Activated T-cell treated with anti-CD3 and anti-CD28 coated beads, Interleukin-2, amount 50 U/mL, for 24 hours (primary cell): ENCODE measurements at regions not wholly inside any gene's neighbourhood (a gene's known extent, or its start where the extent isn't known, plus 50 kb on each side); places are given as distances from the start of the nearest gene placed in this dataset.

Experiments
- DNase-seq: peaks from one replicate; pipeline ENCODE4 v3.0.0-alpha.2; 2020
- H3K27ac Mint-ChIP-seq: 2 replicates; pipeline ENCODE4 v1.8.0; 2020; ENCODE audit warnings: mild to moderate bottlenecking, mixed read lengths
- H3K27me3 Mint-ChIP-seq: 2 replicates; pipeline ENCODE4 v1.8.0; 2020; ENCODE audit warnings: mixed read lengths
- H3K36me3 Mint-ChIP-seq: 2 replicates; pipeline ENCODE4 v1.8.0; 2020; ENCODE audit warnings: low read depth, mixed read lengths
- H3K4me1 Mint-ChIP-seq: 2 replicates; pipeline ENCODE4 v1.8.0; 2020; ENCODE audit warnings: low read depth, mixed read lengths
- H3K4me3 Mint-ChIP-seq: 2 replicates; pipeline ENCODE4 v1.8.0; 2020; ENCODE audit warnings: mild to moderate bottlenecking, moderate library complexity, mixed read lengths
- H3K9me3 Mint-ChIP-seq: 2 replicates; pipeline ENCODE4 v1.8.0; 2020; ENCODE audit warnings: mixed read lengths

DNA sequence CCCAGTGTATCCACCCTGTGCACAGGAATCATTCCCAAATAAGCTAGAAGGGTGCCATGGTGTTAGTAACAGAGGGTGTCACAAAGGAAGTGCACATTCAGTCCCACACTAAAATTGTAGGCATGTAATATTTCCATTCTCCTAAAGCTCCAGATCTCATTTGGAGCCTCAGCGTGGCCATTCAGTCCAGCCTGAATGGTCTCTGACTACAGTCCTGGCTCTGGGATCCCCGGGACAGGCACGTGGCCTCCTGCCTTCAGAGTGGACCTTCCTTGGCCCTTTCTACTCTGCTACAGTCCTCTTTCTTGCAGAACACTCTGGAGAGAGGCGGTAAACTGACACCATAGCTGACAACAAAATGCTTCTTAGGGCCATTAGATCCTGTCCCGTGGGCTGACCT is 243.9 kb downstream of the IRX2 start:
- Mint-ChIP-seq H3K27me3 (no peaks in the 10 kb centered on the region), H3K9me3 (peaks cover 2% of the 10 kb centered on the region), H3K36me3 (no peaks in the 10 kb centered on the region), H3K27ac (no peak overlapping the region), H3K4me3 (no peak overlapping the region), H3K4me1 (no peaks in the 10 kb centered on the region)
- DNase-seq, result no peak

GRCh38 chr5:2506603-2507002 is 244.9 kb downstream of the IRX2 start:
- Mint-ChIP-seq H3K4me3 (no peak overlapping the region), H3K27ac (no peak overlapping the region), H3K9me3 (peaks cover 4% of the 10 kb centered on the region), H3K4me1 (no peaks in the 10 kb centered on the region), H3K36me3 (no peaks in the 10 kb centered on the region), H3K27me3 (no peaks in the 10 kb centered on the region)
- no peak for DNase-seq

GRCh38 chr5:2505217-2505616 is 246.3 kb downstream of the IRX2 start:
- DNase-seq, result no peak
- Mint-ChIP-seq H3K27ac (no peak overlapping the region), H3K4me3 (no peak overlapping the region), H3K9me3 (peaks cover 7% of the 10 kb centered on the region), H3K36me3 (no peaks in the 10 kb centered on the region), H3K4me1 (no peaks in the 10 kb centered on the region), H3K27me3 (no peaks in the 10 kb centered on the region)

GRCh38 chr5:2502970-2503594 is 248.4 kb downstream of the IRX2 start:
- Mint-ChIP-seq H3K27ac (no peak overlapping the region), H3K27me3 (no peaks in the 10 kb centered on the region), H3K4me1 (no peaks in the 10 kb centered on the region), H3K36me3 (no peaks in the 10 kb centered on the region), H3K9me3 (peaks cover 10% of the 10 kb centered on the region), H3K4me3 (no peak overlapping the region)
- no peak for DNase-seq

GRCh38 chr5:2499917-2500316 is 251.6 kb downstream of the IRX2 start:
- no peaks in the 10 kb centered on the region for H3K4me1 Mint-ChIP-seq
- no peak for DNase-seq
- H3K36me3 Mint-ChIP-seq, result no peaks in the 10 kb centered on the region
- no peak overlapping the region for H3K27ac Mint-ChIP-seq
- H3K9me3 Mint-ChIP-seq, result peaks cover 10% of the 10 kb centered on the region
- H3K27me3 Mint-ChIP-seq, result no peaks in the 10 kb centered on the region
- H3K4me3 Mint-ChIP-seq, result no peak overlapping the region

DNA sequence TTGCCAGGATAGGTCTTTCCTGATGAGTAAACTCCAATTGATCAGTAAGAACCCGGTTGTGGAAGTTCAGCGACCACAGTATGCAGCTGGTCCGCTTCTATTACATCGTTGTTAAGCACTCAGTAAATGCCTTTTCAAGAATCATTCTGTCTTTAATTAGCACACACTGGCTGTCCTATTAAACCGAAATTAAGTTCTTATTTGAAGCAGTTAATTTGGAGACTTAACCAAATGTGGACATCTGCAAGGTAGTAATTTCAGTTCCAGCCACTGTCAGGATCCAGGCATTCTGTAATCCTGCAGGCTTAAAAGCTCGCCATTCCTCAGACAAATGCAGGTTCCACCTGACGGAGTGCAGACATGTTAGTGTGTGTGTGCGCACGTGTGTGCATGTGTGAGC is 254.6 kb downstream of the IRX2 start:
- H3K36me3 Mint-ChIP-seq, result no peaks in the 10 kb centered on the region
- no peak overlapping the region for H3K4me3 Mint-ChIP-seq

GRCh38 chr5:2496126-2496525 is 255.4 kb downstream of the IRX2 start:
- Mint-ChIP-seq H3K36me3 (no peaks in the 10 kb centered on the region), H3K4me3 (no peak overlapping the region), H3K27ac (no peak overlapping the region), H3K4me1 (no peaks in the 10 kb centered on the region), H3K27me3 (no peaks in the 10 kb centered on the region), H3K9me3 (peaks cover 6% of the 10 kb centered on the region)
- DNase-seq, result no peak

More for the DNA sequence above, 254.6 kb downstream of the IRX2 start:
- DNase-seq, result no peak
- no peaks in the 10 kb centered on the region for H3K4me1 Mint-ChIP-seq
- H3K9me3 Mint-ChIP-seq, result peaks cover 9% of the 10 kb centered on the region
- no peaks in the 10 kb centered on the region for H3K27me3 Mint-ChIP-seq
- H3K27ac Mint-ChIP-seq, result no peak overlapping the region

GRCh38 chr5:2493356-2493755 is 258.1 kb downstream of the IRX2 start:
- Mint-ChIP-seq H3K36me3 (no peaks in the 10 kb centered on the region), H3K4me3 (no peak overlapping the region), H3K27me3 (no peaks in the 10 kb centered on the region), H3K9me3 (no peaks in the 10 kb centered on the region), H3K27ac (no peak overlapping the region), H3K4me1 (no peaks in the 10 kb centered on the region)
- no peak for DNase-seq

GRCh38 chr5:2492476-2492875 is 259.0 kb downstream of the IRX2 start:
- no peak overlapping the region for H3K27ac Mint-ChIP-seq
- no peaks in the 10 kb centered on the region for H3K4me1 Mint-ChIP-seq
- H3K27me3 Mint-ChIP-seq, result no peaks in the 10 kb centered on the region
- H3K4me3 Mint-ChIP-seq, result no peak overlapping the region
- DNase-seq, result no peak
- H3K36me3 Mint-ChIP-seq, result no peaks in the 10 kb centered on the region
- H3K9me3 Mint-ChIP-seq, result no peaks in the 10 kb centered on the region

GRCh38 chr5:2491846-2492245 is 259.6 kb downstream of the IRX2 start:
- no peaks in the 10 kb centered on the region for H3K36me3 Mint-ChIP-seq
- H3K4me1 Mint-ChIP-seq, result no peaks in the 10 kb centered on the region
- no peak overlapping the region for H3K27ac Mint-ChIP-seq
- DNase-seq, result no peak
- no peaks in the 10 kb centered on the region for H3K27me3 Mint-ChIP-seq
- H3K9me3 Mint-ChIP-seq, result no peaks in the 10 kb centered on the region
- H3K4me3 Mint-ChIP-seq, result no peak overlapping the region

DNA sequence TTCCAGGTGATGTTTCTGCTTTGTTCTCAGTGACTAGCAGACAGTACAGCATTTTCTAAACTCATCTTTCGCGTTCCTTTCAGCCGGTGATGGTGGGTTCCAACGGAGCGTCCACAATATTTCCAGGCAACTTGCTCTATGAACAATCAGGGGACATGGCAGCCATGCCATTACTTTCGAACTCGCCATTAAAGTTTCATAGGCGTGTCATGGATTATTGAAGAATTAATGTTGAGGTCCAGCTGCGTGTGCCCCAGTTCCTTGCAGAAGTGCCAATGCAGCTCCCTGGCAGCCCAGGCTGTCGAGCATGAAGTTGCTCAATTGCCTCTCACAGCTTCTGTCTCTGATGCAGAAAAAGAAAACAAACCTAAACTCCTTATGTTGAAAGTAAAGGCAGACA is 262.2 kb downstream of the IRX2 start:
- Mint-ChIP-seq H3K4me1 (no peaks in the 10 kb centered on the region), H3K27me3 (no peaks in the 10 kb centered on the region), H3K36me3 (no peaks in the 10 kb centered on the region), H3K4me3 (no peak overlapping the region), H3K9me3 (peaks cover 2% of the 10 kb centered on the region), H3K27ac (no peak overlapping the region)
- DNase-seq, result no peak

DNA sequence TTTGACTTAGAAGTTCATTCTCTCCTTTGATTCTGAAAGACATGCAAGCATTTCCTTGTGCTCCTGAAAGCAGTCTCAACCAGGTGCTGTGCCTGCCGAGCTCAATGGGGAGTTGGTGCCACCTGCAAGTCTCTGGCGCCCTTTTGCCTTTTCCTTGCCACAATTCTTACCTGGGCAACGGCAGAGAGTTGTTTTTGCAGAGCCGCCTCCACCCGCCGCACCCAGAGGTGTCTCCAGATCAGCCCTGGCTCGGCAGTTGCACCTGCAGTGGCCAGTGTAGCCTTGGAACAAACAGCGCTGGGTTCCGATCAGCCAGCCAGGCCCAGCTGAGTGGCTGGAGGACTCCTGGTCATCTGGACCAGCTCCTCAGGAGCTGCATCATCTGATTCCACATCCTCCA is 262.9 kb downstream of the IRX2 start:
- H3K4me1 Mint-ChIP-seq, result no peaks in the 10 kb centered on the region
- H3K36me3 Mint-ChIP-seq, result no peaks in the 10 kb centered on the region
- no peak overlapping the region for H3K4me3 Mint-ChIP-seq
- no peaks in the 10 kb centered on the region for H3K27me3 Mint-ChIP-seq
- no peak for DNase-seq
- H3K9me3 Mint-ChIP-seq, result peaks cover 3% of the 10 kb centered on the region
- H3K27ac Mint-ChIP-seq, result no peak overlapping the region

GRCh38 chr5:2487152-2487763 is 264.2 kb downstream of the IRX2 start:
- peaks cover 5% of the 10 kb centered on the region for H3K9me3 Mint-ChIP-seq
- no peaks in the 10 kb centered on the region for H3K4me1 Mint-ChIP-seq
- H3K4me3 Mint-ChIP-seq, result no peak overlapping the region
- no peaks in the 10 kb centered on the region for H3K36me3 Mint-ChIP-seq
- no peak overlapping the region for H3K27ac Mint-ChIP-seq
- no peaks in the 10 kb centered on the region for H3K27me3 Mint-ChIP-seq
- no peak for DNase-seq

GRCh38 chr5:2486373-2486772 is 265.1 kb downstream of the IRX2 start:
- DNase-seq, result no peak
- no peaks in the 10 kb centered on the region for H3K4me1 Mint-ChIP-seq
- no peak overlapping the region for H3K4me3 Mint-ChIP-seq
- H3K27me3 Mint-ChIP-seq, result no peaks in the 10 kb centered on the region
- no peaks in the 10 kb centered on the region for H3K36me3 Mint-ChIP-seq
- peaks cover 14% of the 10 kb centered on the region for H3K9me3 Mint-ChIP-seq
- H3K27ac Mint-ChIP-seq, result no peak overlapping the region

- no peak for DNase-seq
- H3K4me1 Mint-ChIP-seq, result no peaks in the 10 kb centered on the region
- no peak overlapping the region for H3K27ac Mint-ChIP-seq
- no peak overlapping the region for H3K4me3 Mint-ChIP-seq
- H3K36me3 Mint-ChIP-seq, result no peaks in the 10 kb centered on the region
- no peaks in the 10 kb centered on the region for H3K27me3 Mint-ChIP-seq
- peaks cover 21% of the 10 kb centered on the region for H3K9me3 Mint-ChIP-seq
Observed at GRCh38 chr5:2482778-2483177, 268.7 kb downstream of the IRX2 start.

- H3K27ac Mint-ChIP-seq, result no peak overlapping the region
- DNase-seq, result no peak
- H3K9me3 Mint-ChIP-seq, result peaks cover 21% of the 10 kb centered on the region
- no peak overlapping the region for H3K4me3 Mint-ChIP-seq
- H3K4me1 Mint-ChIP-seq, result no peaks in the 10 kb centered on the region
- H3K36me3 Mint-ChIP-seq, result no peaks in the 10 kb centered on the region
- no peaks in the 10 kb centered on the region for H3K27me3 Mint-ChIP-seq
Observed at GRCh38 chr5:2480871-2481270, 270.6 kb downstream of the IRX2 start.
